Uterus (tissue), 3 donors: ENCODE measurements at regions not wholly inside any gene's neighbourhood (a gene's known extent, or its start where the extent isn't known, plus 50 kb on each side); places are given as distances from the start of the nearest gene placed in this dataset.

Experiments used
- DNase-seq, 2 donors: peaks; one replicate each; pipeline ENCODE4 v3.0.0-alpha.2; 2019 to 2020
- H3K27ac ChIP-seq, 2 donors: fragments of 200-600 bp; sonication (generic); 1 replicate in 1 of 2; 2 replicates in 1 of 2; pipeline ENCODE4 v1.5.1; 2016 to 2018
- H3K27me3 ChIP-seq, 2 donors: fragments of 200-600 bp; sonication (generic); one replicate each; pipeline ENCODE4 v1.5.1; 2018 to 2019; ENCODE audit warnings: control low read depth in 1 of 2
- H3K36me3 ChIP-seq, 2 donors: fragments of 200-600 bp; sonication (generic); one replicate each; pipeline ENCODE4 v1.5.1; 2019; ENCODE audit warnings: control low read depth in 1 of 2
- H3K4me1 ChIP-seq, 2 donors: fragments of 200-600 bp; sonication (generic); one replicate each; pipeline ENCODE4 v1.5.1; 2018 to 2019; ENCODE audit warnings: control low read depth in 1 of 2
- H3K4me3 ChIP-seq, 2 donors: fragments of 200-600 bp; sonication (generic); 1 replicate in 1 of 2; 2 replicates in 1 of 2; pipeline ENCODE4 v1.5.1; 2018 to 2019; ENCODE audit warnings: mild to moderate bottlenecking in 1 of 2
- H3K9me3 ChIP-seq, 2 donors: fragments of 200-600 bp; sonication (generic); one replicate each; pipeline ENCODE4 v1.5.1; 2019; ENCODE audit warnings: control low read depth in 1 of 2
- CTCF ChIP-seq, 4 experiments: fragments of 200-600 bp in 2 of 4; fragments of 450-650 bp in 2 of 4; sonication (generic) in 2 of 4; IDR thresholded peaks; one replicate each; pipeline ENCODE4 v1.5.1; 2016 to 2019; ENCODE audit warnings: antibody characterized with exemption in 4 of 4, mild to moderate bottlenecking in 2 of 4, moderate library complexity in 1 of 4
- POLR2A ChIP-seq, 2 donors: fragments of 450-650 bp; IDR thresholded peaks; one replicate each; pipeline ENCODE4 v1.6.1; 2016; ENCODE audit warnings: antibody characterized with exemption in 2 of 2, mild to moderate bottlenecking in 1 of 2, moderate library complexity in 1 of 2
- intact Hi-C: fragments of 100-400 bp; cut with DNase I; formaldehyde crosslinking; loops from one replicate; pipeline ENCODE4 v1.15.1; 2023; ENCODE audit warnings: low total_unique reads
- donor health status: DM: yes; HTN: yes; CAD: no.

- H3K27ac ChIP-seq = no peak overlapping the region
- no peak for DNase-seq
- TF ChIP-seq POLR2A (IDR thresholded peaks at IDR 0.05) (no peak), CTCF (IDR thresholded peaks at IDR 0.05) (no peak)
- intact Hi-C loops = no loop called here
- H3K9me3 ChIP-seq = no peaks in the 10 kb centered on the region
- no peaks in the 10 kb centered on the region for H3K36me3 ChIP-seq
- no peaks in the 10 kb centered on the region for H3K27me3 ChIP-seq
- H3K4me3 ChIP-seq = no peak overlapping the region
- no peaks in the 10 kb centered on the region for H3K4me1 ChIP-seq
Observed at GRCh38 chr21:20260124-20260523, 738.1 kb upstream of the NCAM2 start.

- no peak for TF ChIP-seq POLR2A (IDR thresholded peaks at IDR 0.05)
- H3K27me3 ChIP-seq = no peaks in the 10 kb centered on the region
- no peaks in the 10 kb centered on the region for H3K36me3 ChIP-seq
- no peak overlapping the region for H3K27ac ChIP-seq
- no peak for DNase-seq
- H3K4me3 ChIP-seq = no peak overlapping the region
- no peaks in the 10 kb centered on the region for H3K4me1 ChIP-seq
- no peaks in the 10 kb centered on the region for H3K9me3 ChIP-seq
- intact Hi-C loops = no loop called here
Observed at GRCh38 chr21:20261364-20261763, 736.8 kb upstream of the NCAM2 start.

- Histone ChIP-seq H3K27me3 (no peaks in the 10 kb centered on the region), H3K36me3 (no peaks in the 10 kb centered on the region), H3K4me1 (no peaks in the 10 kb centered on the region), H3K9me3 (no peaks in the 10 kb centered on the region), H3K27ac (no peak overlapping the region), H3K4me3 (no peak overlapping the region)
- no peak for DNase-seq
- intact Hi-C loops = no loop called here
- TF ChIP-seq CTCF (IDR thresholded peaks at IDR 0.05) (no peak), POLR2A (IDR thresholded peaks at IDR 0.05) (no peak)
Observed at GRCh38 chr21:20265707-20266440, 732.3 kb upstream of the NCAM2 start.

- intact Hi-C loops = no loop called here
- DNase-seq = no peak
- H3K9me3 ChIP-seq = no peaks in the 10 kb centered on the region
- no peak for TF ChIP-seq POLR2A (IDR thresholded peaks at IDR 0.05)
- TF ChIP-seq CTCF (IDR thresholded peaks at IDR 0.05) = no peak
- no peak overlapping the region for H3K27ac ChIP-seq
- no peaks in the 10 kb centered on the region for H3K36me3 ChIP-seq
- H3K4me1 ChIP-seq = no peaks in the 10 kb centered on the region
- H3K27me3 ChIP-seq = no peaks in the 10 kb centered on the region
- H3K4me3 ChIP-seq = no peak overlapping the region
Observed at GRCh38 chr21:20266441-20266710, 731.8 kb upstream of the NCAM2 start.

- H3K4me1 ChIP-seq = no peaks in the 10 kb centered on the region
- no peaks in the 10 kb centered on the region for H3K9me3 ChIP-seq
- no peaks in the 10 kb centered on the region for H3K36me3 ChIP-seq
- no peak for TF ChIP-seq POLR2A (IDR thresholded peaks at IDR 0.05)
- no peaks in the 10 kb centered on the region for H3K27me3 ChIP-seq
- H3K27ac ChIP-seq = no peak overlapping the region
- intact Hi-C loops = no loop called here
- DNase-seq = no peak
- no peak overlapping the region for H3K4me3 ChIP-seq
Observed at GRCh38 chr21:20270365-20271055, 727.7 kb upstream of the NCAM2 start.

- no peak for TF ChIP-seq CTCF (IDR thresholded peaks at IDR 0.05)
- no peak for TF ChIP-seq POLR2A (IDR thresholded peaks at IDR 0.05)
- no peak overlapping the region for H3K4me3 ChIP-seq
- H3K9me3 ChIP-seq = no peaks in the 10 kb centered on the region
- intact Hi-C loops = no loop called here
- no peak for DNase-seq
- no peak overlapping the region for H3K27ac ChIP-seq
- no peaks in the 10 kb centered on the region for H3K36me3 ChIP-seq
- no peaks in the 10 kb centered on the region for H3K27me3 ChIP-seq
- no peaks in the 10 kb centered on the region for H3K4me1 ChIP-seq
Observed at GRCh38 chr21:20272791-20273362, 725.3 kb upstream of the NCAM2 start.
